ENCODE measurements at regions not wholly inside any gene's neighbourhood (a gene's known extent, or its start where the extent isn't known, plus 50 kb on each side); places are given as distances from the start of the nearest gene placed in this dataset.

GRCh38 chr6:56841751-56842150 lies 113.2 kb upstream of the BEND6 start:
- TF ChIP-seq CTCF (IDR thresholded peaks at IDR 0.05; ENCODE audit: insufficient read depth, low read length, poor library complexity, severe bottlenecking) (no peak), EZH2phosphoT487 (conservative IDR thresholded peaks at IDR 0.05; ENCODE audit: low read length) (no peak)
